Fibroblast of upper back skin (primary cell): ENCODE measurements at regions not wholly inside any gene's neighbourhood (a gene's known extent, or its start where the extent isn't known, plus 50 kb on each side); places are given as distances from the start of the nearest gene placed in this dataset.
A peak's percentile ranks its signal among the peaks of the same experiment; 100 is the strongest.

ENCODE experiments used
- DNase-seq: peaks from one replicate; pipeline ENCODE4 v3.0.0-alpha.2; 2013

DNA sequence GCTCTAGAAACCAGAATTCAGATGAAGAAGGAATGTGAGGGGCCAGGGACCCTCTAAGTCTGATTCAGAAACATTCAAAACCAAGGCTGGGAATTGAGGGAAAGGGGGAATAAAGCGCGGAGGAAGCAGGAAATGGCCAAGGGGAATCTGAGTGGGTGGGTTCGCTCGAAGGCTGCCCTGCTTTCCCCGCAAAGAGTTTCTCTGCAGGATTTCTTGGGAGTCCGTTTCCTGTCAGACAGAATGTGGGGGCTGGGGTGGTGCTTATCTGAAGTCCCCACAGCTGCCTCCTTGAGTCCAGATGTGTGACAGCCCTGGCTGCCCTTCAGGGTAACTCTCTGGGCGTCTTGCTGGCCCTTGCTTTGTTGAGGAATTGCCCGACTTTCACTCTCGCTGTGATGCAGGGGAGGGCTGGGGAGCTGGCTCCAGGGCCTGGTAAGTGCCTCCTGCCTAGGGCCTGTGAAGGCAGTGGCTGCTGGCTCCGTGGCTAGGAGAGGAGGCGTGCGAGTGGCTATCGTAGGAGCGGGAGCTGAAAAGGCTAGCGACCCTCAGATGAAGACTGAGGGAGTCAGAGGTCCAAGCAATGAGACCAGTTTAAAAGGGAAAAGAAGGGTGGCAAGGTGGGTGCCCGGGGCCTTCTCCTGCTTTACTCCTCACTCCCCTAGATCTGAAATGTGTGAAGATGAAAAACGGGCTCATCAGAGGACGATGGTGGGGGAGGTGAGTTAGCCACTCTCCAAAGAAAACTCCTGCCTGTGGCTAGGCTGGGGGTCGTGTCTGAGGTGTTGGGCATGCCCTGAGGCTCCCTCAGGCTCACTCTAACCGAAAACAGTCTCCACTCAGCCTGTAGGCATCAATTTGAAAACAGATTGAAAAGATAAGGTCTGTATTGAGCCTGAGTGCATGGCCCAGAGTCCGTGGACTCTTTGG is 143.9 kb upstream of the UMPS start:
- DNase-seq: no peak

DNA sequence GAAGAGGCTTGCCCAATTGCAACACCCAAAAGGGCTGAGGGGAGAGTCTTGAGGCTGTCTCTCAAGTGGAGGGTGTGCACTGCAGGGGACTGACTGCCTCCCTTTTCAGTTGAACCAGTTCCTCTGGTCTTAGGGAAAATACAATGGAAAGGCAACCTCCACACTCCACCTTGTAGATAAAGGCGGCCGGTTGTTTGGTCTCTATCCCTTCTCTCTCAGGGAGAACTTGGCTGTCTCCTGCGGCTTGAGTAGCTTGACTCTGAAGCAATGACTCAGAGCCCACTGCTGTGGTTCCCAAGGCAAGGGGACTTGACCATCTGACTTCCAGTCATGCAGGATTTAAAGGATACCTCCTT is 143.2 kb upstream of the UMPS start:
- peak; percentile 26 for DNase-seq

DNA sequence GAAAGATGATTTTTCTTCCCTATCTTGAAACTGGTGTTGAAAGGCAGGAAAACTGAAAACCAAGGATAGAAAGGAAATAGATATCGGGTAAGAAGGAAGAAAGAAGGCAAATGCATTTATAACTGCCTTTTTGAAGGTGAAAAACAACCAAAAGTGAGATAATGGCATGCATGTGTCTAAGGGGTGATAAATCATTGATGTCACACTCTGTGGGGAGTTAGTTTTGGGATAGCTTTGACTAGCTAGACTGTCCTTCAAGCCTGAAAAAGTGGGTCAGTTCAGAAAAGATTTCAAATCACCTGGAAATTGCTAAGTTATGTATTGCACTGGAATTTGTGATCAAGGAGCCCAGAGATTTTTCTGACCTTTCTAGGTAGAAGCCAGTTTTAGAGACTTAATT is 142.2 kb upstream of the UMPS start:
- DNase-seq: no peak

DNA sequence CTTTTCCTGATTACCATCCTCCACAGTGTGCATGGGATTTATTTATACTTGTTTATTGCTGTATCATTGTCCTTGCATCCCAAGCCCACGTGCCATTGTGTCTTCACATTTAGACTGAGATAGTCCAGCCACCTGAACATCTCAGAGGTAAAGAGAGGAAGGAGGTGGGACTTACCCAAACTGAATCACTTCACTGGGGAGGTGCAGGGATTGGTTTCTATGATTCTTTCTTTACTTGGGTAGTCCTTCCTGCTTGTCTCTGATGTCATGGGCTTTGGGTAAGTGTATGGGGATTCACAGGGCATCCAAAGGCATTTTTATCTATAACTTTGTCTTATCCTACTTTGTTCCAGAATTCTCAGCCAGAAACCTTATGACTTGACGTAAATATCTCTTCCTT is 141.5 kb upstream of the UMPS start:
- no peak for DNase-seq

DNA sequence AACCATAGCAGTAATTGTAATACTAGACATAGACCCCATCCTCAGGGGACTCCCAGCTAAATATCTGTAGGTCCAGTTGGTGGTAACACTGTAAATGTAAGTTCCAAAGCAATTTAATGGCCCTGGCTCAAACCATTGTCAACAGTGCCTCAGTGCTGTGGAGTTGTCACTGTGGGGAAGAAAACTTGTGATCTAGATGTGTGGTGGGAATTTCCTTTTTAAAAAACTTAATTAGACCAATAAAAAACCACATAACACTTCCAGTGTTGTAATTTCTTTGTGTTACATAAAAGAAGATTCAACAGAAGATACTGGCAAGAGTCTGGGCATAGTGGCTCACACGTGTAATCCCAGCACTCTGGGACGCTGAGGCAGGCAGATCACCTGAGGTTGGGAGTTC is 138.6 kb upstream of the UMPS start:
- DNase-seq: no peak

DNA sequence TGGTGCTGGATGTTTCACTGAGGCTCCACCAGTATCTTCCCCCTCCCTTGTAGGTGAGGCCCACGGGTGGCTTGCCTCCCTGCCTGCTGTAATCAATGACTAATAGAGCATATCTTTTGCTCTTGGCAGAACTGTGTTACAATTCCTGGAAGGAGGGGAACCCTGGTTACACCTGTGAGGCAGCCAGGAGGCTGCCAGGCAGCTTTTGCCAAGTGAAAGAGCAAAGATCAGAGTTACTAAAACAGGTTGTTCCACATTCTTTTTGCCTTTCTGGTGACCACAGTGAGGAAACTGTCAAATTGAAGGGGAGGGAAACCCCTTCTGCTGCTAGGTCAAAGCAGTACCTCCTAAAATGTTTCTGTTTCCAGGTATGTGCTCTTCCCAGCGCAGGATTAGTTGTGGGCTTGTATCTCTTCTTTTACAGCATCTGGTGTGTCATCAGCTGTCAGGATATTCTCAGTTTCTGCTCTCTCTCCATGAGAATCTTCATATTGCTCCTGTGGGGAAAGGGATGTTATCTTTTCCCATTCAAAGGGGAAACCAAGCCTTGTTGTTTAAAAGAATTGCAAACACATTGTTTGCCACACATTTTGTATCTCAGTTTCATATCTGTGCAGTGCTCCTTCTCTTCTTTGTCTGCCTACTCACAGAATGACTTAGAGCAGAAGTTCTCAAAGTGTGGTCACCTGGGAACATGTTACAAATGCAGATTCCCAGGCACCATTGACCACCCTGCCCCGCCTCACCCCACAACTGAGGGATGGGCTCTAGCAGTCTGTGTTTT is 137.4 kb upstream of the UMPS start:
- no peak for DNase-seq

DNA sequence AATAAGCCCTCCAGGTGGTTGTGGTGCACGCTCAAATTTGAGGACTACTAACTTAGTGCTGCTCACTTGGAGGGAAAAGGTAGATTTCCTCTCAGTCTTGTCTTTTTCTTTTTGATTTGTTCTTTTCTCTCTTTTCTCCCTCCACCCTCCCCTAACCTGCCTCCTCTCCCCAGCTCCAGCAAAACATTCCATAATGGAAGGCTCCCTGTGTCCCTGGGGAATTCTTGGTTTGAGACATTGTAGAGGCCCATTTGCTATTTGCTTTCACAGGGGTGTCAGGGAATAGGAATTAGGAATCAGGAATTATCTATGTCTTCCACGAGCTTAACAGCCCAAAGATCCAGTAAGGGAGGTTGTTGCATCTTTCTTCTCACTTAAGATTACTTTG is 136.8 kb upstream of the UMPS start:
- DNase-seq: no peak

DNA sequence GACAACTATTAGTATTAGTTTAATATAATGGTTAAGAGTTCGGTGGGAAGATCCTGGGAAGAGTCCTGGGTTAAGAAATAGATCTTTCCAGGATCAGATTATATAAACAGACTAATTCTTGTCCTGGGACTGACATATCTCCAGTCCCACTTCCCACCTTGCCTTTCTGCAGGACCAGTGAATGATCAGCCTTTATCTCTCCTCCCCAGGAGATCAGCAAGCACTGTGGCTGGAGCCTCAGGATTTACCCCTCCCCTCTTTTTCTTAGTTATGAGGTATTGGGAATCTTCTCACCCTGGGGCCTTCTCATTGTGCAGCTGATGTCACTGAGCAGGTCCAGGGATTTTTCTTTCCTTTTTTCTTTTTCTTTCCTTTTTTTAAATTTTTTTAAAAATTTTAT is 135.7 kb upstream of the UMPS start:
- no peak for DNase-seq

DNA sequence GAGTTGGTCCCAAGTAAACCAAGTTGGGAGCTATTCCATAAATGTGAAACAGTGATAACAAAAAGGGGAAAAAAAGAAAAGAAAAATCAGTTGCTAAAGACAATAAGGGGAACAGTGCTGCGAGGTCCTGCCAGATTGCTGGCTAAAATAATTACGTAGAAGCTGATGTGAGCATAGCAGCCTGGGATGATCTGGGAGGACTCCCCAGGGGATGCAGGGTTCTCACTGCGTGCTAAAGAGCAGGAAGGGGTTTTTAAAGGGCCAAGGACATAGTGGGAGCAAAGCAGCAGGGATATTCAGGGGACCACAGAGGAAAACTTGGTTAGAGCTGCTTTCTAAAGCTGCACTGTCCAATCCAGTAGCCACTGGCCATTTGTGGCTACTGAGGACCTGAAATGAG is 133.0 kb upstream of the UMPS start:
- DNase-seq: no peak

DNA sequence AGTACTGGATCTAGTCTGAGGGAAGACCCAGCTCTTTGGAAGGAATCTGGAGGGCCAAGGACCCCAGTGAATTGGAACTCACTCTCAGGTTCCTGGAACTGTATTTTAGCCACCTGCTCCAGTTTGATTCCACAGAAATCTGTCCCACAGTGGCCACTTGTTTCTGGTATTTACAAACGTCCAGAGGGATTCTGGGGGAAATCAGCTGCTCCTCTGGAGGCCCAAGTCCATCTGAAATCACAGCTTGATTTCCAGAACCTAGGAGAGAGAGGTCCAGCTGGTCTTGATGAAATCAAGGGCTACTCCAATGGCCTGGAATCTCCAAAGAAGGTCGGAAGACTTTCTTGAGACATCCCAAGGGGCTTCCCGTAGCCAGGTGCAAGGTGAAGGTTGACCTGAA is 132.3 kb upstream of the UMPS start:
- DNase-seq: no peak

DNA sequence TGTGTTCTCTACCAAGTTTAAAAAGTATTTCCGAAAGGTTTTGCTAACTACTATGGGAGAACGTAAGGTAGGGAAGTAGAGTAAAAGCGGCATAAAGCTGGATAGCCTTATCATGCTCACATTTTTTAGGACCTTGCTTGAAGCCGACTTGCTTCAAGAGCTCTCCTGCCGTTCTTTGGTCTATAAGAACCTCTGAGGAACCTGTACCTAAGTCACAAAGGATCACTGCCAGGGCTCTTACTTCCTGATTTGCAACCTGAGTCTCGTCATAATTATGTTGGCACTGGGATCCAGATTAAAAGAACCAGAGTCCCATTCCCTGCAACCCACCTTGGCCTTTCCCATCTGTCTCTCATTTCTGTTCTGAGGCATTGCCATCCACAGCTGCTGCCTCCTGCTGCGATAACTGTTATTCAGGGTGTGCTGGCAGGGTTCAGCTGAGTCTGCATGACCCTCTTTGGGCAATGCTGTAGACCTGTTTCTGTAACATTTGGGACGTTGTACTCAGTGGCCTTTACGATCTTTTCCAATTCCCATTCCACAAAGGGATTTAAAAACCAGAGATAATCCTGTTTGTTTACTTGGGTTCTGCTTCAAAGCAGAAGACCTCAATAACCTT is 131.0 kb upstream of the UMPS start:
- DNase-seq: no peak

DNA sequence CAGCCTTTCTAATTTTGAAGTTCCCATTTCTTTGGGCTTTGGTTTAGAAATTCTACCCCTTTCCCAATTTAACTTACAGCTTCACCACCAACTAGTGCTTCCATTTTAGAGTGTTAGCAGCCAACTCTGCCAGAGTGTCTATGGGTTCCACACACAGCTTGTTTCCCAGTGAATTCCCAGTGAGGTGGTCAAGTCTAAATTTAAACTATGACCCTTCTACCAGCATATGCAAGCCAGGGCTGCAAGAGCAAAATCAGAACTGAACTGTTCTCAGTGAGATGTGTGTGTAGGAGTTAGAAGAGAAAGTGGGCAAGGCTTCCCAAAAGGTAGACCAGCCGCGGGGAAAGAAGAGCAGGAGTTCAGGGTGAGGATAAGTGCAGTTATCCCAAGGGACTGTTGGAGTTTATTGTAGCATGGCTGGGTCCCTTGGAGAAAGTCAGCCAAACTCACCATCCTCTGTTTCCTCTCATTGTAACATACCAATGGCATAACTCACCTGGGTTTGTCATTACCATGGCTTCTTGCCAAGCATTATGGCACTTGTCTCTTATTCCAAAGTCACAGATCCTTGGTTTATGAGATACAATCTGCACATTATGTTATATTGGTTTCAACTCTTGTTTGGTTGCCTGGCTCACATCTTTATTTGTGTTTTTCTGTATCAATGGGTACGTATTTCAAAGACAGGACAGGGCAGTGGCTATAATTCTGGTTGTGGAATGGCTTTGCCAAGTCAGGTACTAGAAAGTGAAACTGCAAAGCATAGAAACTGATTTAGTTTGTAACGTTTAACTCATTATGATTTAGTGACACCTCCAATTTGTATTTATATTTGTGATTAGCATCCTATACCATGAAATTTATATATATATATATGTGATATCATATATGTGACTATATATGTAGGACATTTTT is 130.2 kb upstream of the UMPS start:
- no peak for DNase-seq

DNA sequence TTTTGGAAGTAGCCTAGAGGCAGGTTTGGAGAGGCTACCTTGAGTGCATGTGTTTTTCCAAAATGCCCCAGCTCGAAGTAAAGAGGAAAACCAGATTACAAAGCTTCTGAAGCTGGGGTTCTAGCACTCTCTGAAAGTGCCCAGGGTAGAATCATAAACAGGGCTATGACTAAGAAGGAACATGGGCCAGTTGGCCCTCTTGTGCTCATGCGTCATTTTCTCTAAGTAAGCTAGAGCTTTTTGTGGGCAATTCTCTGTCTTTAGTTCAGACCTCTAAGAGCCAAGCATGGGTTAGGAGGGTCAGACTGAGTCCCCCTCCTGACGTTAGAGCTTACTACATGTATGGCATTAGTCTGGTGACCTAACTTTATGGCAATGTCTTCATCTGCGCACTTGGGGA is 129.5 kb upstream of the UMPS start:
- no peak for DNase-seq

DNA sequence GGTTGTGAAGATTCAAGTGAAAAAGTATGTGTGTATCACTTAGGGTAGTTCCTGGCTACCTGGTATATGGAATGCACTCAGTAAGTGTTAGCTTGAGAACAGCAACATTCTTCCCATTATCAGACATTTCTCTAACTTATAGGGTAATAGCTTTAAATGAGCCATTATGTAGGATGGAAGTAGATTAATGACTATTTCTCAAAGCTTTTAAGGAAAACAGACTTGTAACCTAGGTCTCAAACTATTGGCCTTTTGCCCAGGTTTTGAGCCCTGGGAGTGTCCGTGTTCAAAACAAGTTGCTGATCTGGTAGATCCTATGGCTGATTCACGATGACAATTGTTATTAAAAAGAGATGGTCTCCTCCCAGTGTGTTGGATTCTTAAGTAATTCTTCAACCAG is 129.1 kb upstream of the UMPS start:
- no peak for DNase-seq

DNA sequence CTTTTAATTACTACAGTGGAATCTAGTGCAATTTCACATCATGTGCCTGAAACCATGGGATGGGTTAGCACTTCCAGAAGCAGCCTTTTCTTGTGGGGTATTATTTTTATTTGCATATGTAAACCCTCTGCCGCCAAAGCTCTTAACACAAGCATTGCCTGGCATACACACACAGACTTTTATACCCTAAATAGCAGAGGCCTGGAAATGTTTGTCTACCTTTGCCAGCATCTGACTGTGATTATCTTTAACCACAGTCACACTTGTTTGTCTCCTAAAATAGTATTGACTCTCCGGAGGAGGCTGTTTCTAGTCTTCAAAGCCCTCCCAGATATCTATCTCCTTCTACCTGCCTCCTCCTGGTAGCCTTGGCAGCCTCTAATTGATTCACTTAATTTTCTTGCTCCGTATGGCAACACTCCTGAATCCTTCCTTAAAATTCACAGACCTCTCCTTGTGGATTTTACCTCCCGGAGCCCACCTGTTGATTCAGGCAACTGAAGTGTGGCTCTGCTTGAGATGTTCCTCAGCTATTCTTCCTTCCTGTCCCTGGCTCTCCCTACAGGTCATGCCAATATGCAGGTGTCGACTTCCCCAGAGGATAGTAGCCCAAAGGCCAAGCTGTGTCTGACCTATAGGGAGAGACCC is 127.1 kb upstream of the UMPS start:
- DNase-seq: no peak

DNA sequence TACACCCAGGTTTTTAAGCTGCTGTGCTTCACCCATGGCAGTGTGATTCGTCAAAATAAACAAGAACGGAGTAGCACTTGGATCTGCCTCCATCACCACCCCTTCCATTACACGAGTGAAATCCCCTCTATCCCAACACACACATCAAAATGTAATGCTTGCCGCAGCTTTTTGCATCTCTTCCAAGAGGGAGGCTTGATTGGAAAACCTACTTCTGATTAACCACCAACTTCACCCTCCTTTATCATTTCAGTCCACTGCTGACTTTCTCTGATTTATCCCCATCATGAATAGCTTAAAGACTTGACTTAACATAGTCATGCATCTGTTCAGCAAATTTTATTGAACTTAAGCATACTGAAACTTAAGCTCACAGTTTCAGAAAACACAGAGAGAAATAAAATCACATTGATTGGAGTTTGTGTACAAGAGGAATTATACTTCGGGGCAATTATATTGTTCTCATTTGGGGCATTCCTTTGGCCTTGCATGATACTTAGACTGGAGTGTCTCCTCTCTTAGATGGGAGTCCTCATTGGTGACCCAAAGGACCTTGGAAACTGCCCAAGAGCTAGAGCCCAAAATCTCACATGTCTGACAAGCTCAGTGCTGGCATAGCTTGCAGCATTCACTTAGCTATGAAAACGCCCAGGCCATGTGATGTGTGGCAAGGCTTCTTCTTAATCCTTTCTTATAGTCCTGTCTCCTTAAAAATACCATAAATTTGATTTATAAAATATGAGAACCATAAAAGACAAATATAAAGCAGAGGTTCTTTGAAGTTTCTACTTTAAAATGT is 124.3 kb upstream of the UMPS start:
- DNase-seq: no peak

DNA sequence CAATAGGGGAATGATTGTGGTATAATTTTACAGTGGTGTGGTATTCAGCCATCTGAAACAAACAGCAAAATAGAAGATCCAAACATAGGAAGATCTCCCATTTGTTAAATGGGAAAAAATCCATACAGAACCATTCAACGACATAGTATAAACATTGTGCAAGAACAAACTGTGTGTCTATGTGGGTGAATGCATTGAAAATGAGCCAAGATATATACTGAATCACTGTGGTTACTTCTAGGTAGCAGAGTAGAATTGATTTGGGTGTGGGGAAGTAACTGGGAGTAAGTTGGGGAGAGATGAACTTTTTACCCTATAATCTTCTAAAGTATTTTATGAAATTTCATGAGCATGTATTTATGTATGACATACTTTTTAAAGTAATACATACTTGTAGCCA is 123.1 kb upstream of the UMPS start:
- peak; percentile 81 for DNase-seq

DNA sequence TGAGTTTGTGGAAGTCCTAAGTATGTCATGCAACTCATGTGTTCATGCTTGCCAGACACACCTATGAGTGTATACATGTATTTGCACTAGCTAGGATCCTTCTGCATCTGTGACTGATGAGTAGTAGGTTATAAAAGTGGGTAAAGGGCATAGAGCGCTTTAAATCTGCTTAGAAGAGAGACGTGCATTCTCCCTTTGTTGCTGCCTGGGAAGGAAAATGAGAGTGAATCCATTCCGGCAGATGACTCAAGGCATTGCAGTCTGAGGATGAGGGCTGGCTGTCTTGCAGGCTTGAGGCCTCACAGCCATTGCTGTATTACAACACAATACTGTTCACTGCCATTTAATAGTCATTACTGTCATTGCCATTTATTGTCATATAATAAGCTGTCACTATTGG is 120.8 kb upstream of the UMPS start:
- DNase-seq: no peak

DNA sequence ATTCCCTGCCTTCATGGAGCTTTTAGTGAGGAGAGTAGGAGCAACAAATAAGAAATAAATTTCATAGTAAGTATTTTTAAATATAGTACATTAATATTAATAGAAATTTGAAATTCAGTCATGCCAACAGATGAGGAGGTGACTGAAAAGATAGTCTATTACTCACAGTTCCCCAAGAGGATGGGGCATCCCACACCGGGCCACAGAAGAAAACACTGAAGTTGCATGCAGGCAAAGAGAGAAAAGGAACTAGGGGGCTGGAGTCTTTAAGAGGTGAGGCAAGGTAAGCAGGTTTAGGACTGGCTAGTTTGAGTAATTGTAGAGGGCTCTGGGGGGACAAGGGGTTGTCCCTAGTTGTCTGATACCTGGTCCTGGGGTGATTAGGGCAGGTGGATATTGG is 120.1 kb upstream of the UMPS start:
- no peak for DNase-seq

DNA sequence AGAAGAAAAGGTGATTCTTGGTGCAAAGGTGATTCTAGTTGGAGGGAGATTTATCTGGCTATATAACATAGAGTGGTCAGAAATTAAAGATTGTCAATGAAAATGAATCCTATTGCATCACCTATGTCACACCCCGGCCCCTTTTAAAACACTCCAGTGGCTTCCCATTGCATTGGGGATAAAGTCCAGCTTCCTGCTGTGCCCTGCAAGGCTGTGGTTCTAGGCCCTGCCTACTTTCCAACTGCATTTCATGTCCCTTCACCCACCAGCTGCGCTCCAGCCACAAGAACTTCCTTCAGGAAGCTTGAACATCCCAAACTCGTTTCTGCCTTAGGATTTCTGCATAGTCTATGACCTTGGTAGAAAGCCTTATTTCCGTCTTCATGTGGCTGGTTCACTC is 118.7 kb upstream of the UMPS start:
- no peak for DNase-seq

DNA sequence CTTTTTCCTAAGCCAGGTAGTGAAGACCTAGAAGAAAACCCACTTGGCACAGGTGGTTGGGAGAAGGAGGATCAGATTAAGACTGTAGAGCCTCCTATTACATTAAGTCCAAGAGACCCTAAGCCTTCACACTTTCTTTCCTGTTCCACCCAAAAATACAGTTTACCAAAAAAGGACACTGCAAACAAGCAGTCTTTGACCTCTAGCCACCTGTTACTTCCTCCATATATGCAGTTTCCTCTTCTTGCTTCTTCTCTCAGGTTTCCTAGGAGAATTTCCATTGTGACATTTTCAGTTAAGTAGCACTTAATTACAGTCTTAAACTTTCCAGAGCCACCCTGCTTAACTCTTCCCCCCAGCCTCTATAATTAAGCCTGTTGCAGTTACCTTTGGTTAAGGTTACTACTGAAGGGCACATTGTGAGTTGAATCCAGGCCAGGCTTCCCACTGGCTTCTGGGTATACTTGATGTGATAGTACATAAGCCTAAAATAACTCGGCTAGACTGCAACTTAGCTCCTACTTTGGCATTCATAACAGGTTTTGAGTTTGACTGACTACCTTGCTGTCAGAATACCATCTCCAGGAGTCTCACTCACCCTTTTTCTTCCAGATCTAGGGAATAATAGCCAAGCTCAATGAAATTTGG is 114.2 kb upstream of the UMPS start:
- DNase-seq: no peak
